ENCODE measurements at regions not wholly inside any gene's neighbourhood (a gene's known extent, or its start where the extent isn't known, plus 50 kb on each side); places are given as distances from the start of the nearest gene placed in this dataset.

DNA sequence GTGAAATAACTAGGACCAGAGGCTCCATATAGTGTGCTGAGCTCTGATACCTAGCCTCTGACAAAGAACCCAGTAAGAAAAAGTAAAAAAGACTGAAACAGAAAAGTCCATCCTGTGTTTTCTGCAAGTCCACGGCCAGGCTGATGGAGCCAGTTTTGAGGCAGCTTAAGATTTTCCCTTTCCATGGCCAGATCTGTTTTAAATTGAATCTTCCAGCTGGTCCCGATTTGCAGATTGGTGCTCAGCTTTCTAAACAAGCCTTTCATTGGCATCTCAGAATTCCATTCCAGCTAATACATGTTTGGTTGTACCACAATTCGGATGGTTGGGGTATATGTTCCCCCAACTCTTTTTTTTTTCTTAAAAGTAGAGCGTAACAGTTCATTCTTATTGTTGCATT, 152.0 kb downstream of the DACT1 start:
- ATAC-seq (no peak), DNase-seq (ENCODE audit: low read depth, low spot score) (no peak)
- Histone ChIP-seq H2AFZ (ENCODE audit: low read depth, low read length, poor library complexity, severe bottlenecking) (no peak overlapping the region), H3K79me2 (ENCODE audit: insufficient read depth, low read length) (no peaks in the 10 kb centered on the region), H3K4me3 (replicated peaks in 1 of 2; ENCODE audit: low read depth in 1 of 2, low read length in 2 of 2) (no peak overlapping the region), H3K9me3 (ENCODE audit: control insufficient read depth in 1 of 2, insufficient read depth in 1 of 2, low read depth in 1 of 2, low read length in 2 of 2) (no peaks in the 10 kb centered on the region), H3K9ac (ENCODE audit: low read length) (no peak overlapping the region), H4K20me1 (ENCODE audit: insufficient read depth) (no peaks in the 10 kb centered on the region), H3K9me2 (ENCODE audit: insufficient read depth) (no peaks in the 10 kb centered on the region), H3K27me3 (ENCODE audit: insufficient read depth, low read length) (no peaks in the 10 kb centered on the region), H3K27ac (ENCODE audit: low read depth, low read length) (no peak overlapping the region), H3K36me3 (ENCODE audit: control insufficient read depth in 1 of 2, insufficient read depth in 2 of 2, low read length in 2 of 2) (no peaks in the 10 kb centered on the region), H3K4me1 (ENCODE audit: control insufficient read depth in 1 of 2, insufficient read depth in 2 of 2, low read length in 2 of 2) (no peaks in the 10 kb centered on the region), H3K4me2 (ENCODE audit: low read length) (no peak overlapping the region)
- no TSS peak for BruUV-seq (replicated peaks)
- no peak for TF ChIP-seq ATF3 (IDR thresholded peaks at IDR 0.05)
- ChIA-PET CTCF (no interaction called here), POLR2A (no interaction called here), RAD21 (ENCODE audit: low non-redundant PET in 1 of 2, low total read pairs in 2 of 2, uncharacterized antibody in 2 of 2, unreplicated experiment in 2 of 2) (no interaction called here)
- intact Hi-C loops (cut with micrococcal nuclease): no loop called here

- Histone ChIP-seq H4K20me1 (ENCODE audit: insufficient read depth) (no peaks in the 10 kb centered on the region), H3K27ac (ENCODE audit: low read depth, low read length) (no peak overlapping the region), H3K36me3 (ENCODE audit: control insufficient read depth in 1 of 2, insufficient read depth in 2 of 2, low read length in 2 of 2) (no peaks in the 10 kb centered on the region), H3K9me2 (ENCODE audit: insufficient read depth) (no peaks in the 10 kb centered on the region), H3K4me1 (ENCODE audit: control insufficient read depth in 1 of 2, insufficient read depth in 2 of 2, low read length in 2 of 2) (no peaks in the 10 kb centered on the region), H3K9me3 (ENCODE audit: control insufficient read depth in 1 of 2, insufficient read depth in 1 of 2, low read depth in 1 of 2, low read length in 2 of 2) (no peaks in the 10 kb centered on the region), H3K9ac (ENCODE audit: low read length) (no peak overlapping the region), H3K79me2 (ENCODE audit: insufficient read depth, low read length) (no peaks in the 10 kb centered on the region), H3K4me3 (replicated peaks in 1 of 2; ENCODE audit: low read depth in 1 of 2, low read length in 2 of 2) (no peak overlapping the region), H3K27me3 (ENCODE audit: insufficient read depth, low read length) (no peaks in the 10 kb centered on the region), H3K4me2 (ENCODE audit: low read length) (no peak overlapping the region), H2AFZ (ENCODE audit: low read depth, low read length, poor library complexity, severe bottlenecking) (no peak overlapping the region)
- DNase-seq (ENCODE audit: low read depth, low spot score): no peak
- RAD21 ChIA-PET (ENCODE audit: low non-redundant PET in 1 of 2, low total read pairs in 2 of 2, uncharacterized antibody in 2 of 2, unreplicated experiment in 2 of 2): no interaction called here
- POLR2A ChIA-PET: no interaction called here
- TF ChIP-seq, protein P1, sequence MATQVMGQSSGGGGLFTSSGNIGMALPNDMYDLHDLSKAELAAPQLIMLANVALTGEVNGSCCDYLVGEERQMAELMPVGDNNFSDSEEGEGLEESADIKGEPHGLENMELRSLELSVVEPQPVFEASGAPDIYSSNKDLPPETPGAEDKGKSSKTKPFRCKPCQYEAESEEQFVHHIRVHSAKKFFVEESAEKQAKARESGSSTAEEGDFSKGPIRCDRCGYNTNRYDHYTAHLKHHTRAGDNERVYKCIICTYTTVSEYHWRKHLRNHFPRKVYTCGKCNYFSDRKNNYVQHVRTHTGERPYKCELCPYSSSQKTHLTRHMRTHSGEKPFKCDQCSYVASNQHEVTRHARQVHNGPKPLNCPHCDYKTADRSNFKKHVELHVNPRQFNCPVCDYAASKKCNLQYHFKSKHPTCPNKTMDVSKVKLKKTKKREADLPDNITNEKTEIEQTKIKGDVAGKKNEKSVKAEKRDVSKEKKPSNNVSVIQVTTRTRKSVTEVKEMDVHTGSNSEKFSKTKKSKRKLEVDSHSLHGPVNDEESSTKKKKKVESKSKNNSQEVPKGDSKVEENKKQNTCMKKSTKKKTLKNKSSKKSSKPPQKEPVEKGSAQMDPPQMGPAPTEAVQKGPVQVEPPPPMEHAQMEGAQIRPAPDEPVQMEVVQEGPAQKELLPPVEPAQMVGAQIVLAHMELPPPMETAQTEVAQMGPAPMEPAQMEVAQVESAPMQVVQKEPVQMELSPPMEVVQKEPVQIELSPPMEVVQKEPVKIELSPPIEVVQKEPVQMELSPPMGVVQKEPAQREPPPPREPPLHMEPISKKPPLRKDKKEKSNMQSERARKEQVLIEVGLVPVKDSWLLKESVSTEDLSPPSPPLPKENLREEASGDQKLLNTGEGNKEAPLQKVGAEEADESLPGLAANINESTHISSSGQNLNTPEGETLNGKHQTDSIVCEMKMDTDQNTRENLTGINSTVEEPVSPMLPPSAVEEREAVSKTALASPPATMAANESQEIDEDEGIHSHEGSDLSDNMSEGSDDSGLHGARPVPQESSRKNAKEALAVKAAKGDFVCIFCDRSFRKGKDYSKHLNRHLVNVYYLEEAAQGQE (IDR thresholded peaks at IDR 0.05; ENCODE audit: low read depth): no peak
- TF ChIP-seq JUND (IDR thresholded peaks at IDR 0.05): no peak
- no peak for TF ChIP-seq POLR2A (IDR thresholded peaks at IDR 0.05; ENCODE audit: borderline replicate concordance, extremely low read depth, insufficient read depth, insufficient read length)
- no peak for TF ChIP-seq ZBTB33 (IDR thresholded peaks at IDR 0.05; ENCODE audit: extremely low read depth, insufficient replicate concordance, low read length)
- TF ChIP-seq ATF3 (IDR thresholded peaks at IDR 0.05): no peak
- intact Hi-C loops (cut with micrococcal nuclease): no loop called here
- CTCF ChIA-PET: no interaction called here
- no peak for ATAC-seq
- no TSS peak for BruUV-seq (replicated peaks)
These were observed 154.7 kb downstream of the DACT1 start for GRCh38 chr14:58792416-58792815.
